DMS 273 (cell line): ENCODE measurements at regions not wholly inside any gene's neighbourhood (a gene's known extent, or its start where the extent isn't known, plus 50 kb on each side); places are given as distances from the start of the nearest gene placed in this dataset.

Experiments used
- DNase-seq: peaks from one replicate; lab custom pipeline; 2025; ENCODE audit not compliant: unreplicated experiment; lab: John Stamatoyannopoulos, UW

DNA sequence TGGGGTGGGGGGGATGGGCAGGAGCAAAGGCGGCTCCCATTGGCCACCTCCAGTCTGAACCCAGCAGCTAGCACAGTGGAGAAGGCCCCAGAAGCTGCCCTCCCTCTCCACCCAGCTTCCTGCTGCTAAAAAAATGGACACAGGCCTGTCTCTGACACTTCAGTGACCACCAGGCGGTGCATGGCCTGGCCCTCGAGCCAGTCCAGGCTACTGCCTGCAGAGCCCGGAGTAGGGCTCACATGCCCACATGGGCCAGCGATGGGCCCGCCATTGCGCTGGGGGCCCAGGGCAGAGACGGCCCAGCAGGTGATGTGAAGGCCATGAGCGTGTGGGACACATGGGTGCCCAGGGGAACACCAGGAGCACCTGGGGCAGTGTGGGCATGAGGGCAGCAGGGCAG is 52.1 kb upstream of the NOTCH1 start:
- no peak for DNase-seq

DNA sequence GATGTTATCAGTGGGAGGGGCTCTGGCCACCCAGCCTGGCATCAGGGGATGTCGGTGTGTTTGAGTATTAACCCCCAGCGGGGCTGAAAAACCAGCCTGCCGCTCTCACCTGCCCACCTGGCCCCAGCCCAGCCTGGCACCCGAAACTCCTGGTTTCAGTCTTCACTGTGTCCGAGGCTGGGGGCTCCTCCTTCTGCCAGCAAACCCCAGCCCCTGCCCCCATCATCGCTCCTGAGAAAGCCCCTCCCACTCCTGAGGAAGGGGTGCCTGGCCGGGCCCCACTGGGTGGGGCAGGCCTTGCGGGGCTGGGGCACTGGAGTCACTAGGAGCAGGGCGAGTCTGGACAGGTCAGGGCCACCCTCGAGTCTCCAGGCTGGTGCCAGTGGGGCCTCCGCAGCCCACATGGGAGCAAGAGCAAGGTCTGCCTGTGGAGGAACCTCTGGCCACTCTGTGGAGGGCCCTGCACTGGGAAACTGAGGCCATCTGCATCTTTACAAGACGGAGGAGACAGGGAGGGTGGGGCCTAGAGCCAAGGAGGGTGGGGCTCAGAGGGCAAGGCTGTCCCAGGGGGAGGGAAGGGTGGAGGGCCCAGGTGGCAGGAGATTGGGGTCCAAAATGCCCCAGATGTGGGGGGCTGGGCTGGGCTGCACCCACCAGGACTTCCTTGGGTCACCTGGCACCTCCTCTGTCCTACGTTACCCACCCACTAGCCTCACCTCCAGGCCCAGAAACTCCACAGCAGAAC is 51.5 kb upstream of the NOTCH1 start:
- no peak for DNase-seq

DNA sequence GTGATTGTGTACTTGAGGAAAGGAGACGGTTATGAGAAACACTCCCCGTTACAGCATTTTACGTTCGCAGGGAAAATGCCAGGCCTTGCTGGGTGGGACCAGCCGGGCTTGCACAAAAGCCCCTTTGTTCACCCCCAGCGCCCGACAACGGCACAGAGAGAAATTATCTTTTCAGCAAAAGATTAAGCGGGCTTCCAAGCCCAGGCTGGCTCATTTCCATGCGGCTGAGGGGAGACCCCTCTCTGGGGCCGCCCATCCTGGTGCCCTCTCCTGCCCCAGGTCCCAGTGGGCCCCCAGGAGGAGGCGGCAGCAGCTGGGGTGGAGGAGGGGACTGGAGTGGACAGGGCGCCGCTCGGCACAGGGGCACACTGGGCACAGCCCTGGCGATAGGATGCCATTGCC is 50.8 kb upstream of the NOTCH1 start:
- no peak for DNase-seq

DNA sequence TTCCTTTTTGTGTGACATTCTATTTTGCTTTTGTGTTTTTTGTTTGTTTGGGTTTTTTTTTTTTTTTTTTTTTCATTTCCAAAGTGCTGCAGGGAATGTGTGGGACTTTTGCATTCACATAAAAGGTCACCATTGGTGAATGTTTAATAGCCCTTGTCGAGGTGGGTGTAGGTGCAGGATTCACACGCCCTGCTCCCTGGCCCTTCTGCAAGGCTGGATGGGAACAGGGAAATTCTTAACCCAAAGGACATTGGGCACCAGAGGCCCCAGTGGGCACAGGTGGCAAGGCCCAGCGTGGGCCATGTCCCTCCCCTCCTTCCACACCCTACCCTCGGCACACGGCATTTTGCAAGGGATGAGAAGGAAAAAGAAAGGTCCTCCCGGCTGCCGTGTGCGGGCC is 50.4 kb upstream of the NOTCH1 start:
- DNase-seq: no peak

DNA sequence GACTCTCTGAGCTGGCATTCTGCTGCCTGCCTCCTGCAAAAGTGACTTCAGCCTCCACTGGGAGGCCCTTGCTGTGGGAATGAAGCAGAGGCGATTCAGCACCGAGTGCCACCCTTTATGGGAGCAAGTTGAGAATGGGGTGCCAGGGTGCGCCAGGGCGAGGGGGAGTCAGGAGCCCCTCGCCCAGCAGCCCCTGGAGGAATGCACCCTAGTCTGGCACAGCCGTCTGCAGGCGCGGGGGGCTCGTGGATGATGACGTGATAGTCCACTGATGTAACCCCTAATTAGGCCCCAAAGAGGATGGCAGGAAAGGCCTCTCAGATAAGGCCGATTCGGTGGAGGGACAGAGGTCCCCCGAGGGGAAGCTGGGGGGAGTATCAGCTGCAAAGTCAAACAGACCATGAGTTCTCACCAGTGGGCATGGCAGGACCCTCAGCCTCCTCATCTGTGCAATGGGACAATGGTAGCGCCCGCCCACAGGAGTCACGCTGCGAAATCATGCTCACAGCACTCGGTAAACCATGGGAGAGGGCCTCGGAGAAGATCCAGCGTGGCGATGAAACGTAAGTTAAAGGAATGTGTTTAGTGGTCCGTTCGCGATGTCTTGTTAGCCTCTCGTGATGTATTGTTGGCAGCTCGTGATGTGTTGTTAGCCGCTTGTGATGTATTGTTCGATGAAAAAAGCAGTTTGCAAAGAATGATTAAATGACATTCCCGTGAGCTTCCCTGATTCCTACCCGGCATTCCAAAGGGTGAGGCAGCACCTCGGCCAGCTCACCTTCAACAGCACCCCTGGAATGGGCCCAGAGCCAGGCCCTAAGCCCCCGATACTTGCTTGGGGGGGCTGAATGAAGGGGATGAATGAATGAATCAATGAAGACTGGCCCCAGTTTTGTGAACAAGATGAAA is 49.7 kb upstream of the NOTCH1 start:
- no peak for DNase-seq
